HG03457 (cell line): ENCODE measurements at regions not wholly inside any gene's neighbourhood (a gene's known extent, or its start where the extent isn't known, plus 50 kb on each side); places are given as distances from the start of the nearest gene placed in this dataset.

Experiments
- ATAC-seq: cut with Tn5 transposase; IDR thresholded peaks from one replicate; pipeline ENCODE4 v1.9.1; 2021; ENCODE audit warnings: moderate number of reproducible peaks; ENCODE audit not compliant: unreplicated experiment

- ATAC-seq: no peak
Observed at GRCh38 chr11:62073061-62073460, 50.8 kb upstream of the INCENP start.

- no peak for ATAC-seq
Observed at GRCh38 chr11:62071408-62071807, 52.4 kb upstream of the INCENP start.

- no peak for ATAC-seq
Observed at GRCh38 chr11:62069986-62070919, 53.6 kb upstream of the INCENP start.

GRCh38 chr11:62069374-62069773, 54.4 kb upstream of the INCENP start:
- ATAC-seq: no peak

- ATAC-seq: no peak
Observed at GRCh38 chr11:62068730-62069129, 55.1 kb upstream of the INCENP start.

- ATAC-seq: no peak
Observed at GRCh38 chr11:62067741-62068140, 56.1 kb upstream of the INCENP start.

GRCh38 chr11:62064221-62064620, 59.6 kb upstream of the INCENP start:
- no peak for ATAC-seq

- no peak for ATAC-seq
Observed at GRCh38 chr11:62062223-62062861, 61.5 kb upstream of the INCENP start.

- ATAC-seq: no peak
Observed at GRCh38 chr11:62061356-62062222, 62.2 kb upstream of the INCENP start.

GRCh38 chr11:62057069-62057468, 66.7 kb upstream of the INCENP start:
- no peak for ATAC-seq

- no peak for ATAC-seq
Observed at GRCh38 chr11:62055970-62056369, 67.8 kb upstream of the INCENP start.

GRCh38 chr11:62054484-62055121, 69.2 kb upstream of the INCENP start:
- ATAC-seq: no peak

- no peak for ATAC-seq
Observed at GRCh38 chr11:62054081-62054480, 69.7 kb upstream of the INCENP start.

GRCh38 chr11:62050716-62051115, 73.1 kb upstream of the INCENP start:
- no peak for ATAC-seq

GRCh38 chr11:62048100-62048499, 75.7 kb upstream of the INCENP start:
- no peak for ATAC-seq

- no peak for ATAC-seq
Observed at GRCh38 chr11:62046568-62047100, 77.2 kb upstream of the INCENP start.

GRCh38 chr11:62044639-62045121, 77.2 kb upstream of the FTH1 start:
- no peak for ATAC-seq

GRCh38 chr11:62035293-62035692, 67.9 kb upstream of the FTH1 start:
- ATAC-seq: no peak

- ATAC-seq: no peak
Observed at GRCh38 chr11:62034036-62034338, 66.6 kb upstream of the FTH1 start.

GRCh38 chr11:62033191-62034035, 66.0 kb upstream of the FTH1 start:
- no peak for ATAC-seq
